Astrocyte of the spinal cord (primary cell): ENCODE measurements at regions not wholly inside any gene's neighbourhood (a gene's known extent, or its start where the extent isn't known, plus 50 kb on each side); places are given as distances from the start of the nearest gene placed in this dataset.

ENCODE experiments used
- DNase-seq: peaks from one replicate; pipeline ENCODE4 v3.0.0; 2011; ENCODE audit warnings: low read depth, low spot score
- H3K4me3 ChIP-seq: 2 replicates; pipeline ENCODE4 v1.5.1; 2011; ENCODE audit warnings: low read depth, mild to moderate bottlenecking, low read length, moderate library complexity
- CTCF ChIP-seq: IDR thresholded peaks from 2 replicates; pipeline ENCODE4 v1.5.1; 2012; ENCODE audit warnings: low read depth, mild to moderate bottlenecking, low read length, inconsistent platforms
- in situ Hi-C: cut with HindIII; loops from 2 replicates; pipeline ENCODE4 v1.10.0; 2017; ENCODE audit warnings: low sequenced_read_pairs

- no peak for DNase-seq
- TF ChIP-seq CTCF = no peak
- in situ Hi-C loops = no loop called here
- no peak overlapping the region for H3K4me3 ChIP-seq
Measured at GRCh38 chr5:175222621-175223020, 221.4 kb downstream of the DRD1 start.

DNA sequence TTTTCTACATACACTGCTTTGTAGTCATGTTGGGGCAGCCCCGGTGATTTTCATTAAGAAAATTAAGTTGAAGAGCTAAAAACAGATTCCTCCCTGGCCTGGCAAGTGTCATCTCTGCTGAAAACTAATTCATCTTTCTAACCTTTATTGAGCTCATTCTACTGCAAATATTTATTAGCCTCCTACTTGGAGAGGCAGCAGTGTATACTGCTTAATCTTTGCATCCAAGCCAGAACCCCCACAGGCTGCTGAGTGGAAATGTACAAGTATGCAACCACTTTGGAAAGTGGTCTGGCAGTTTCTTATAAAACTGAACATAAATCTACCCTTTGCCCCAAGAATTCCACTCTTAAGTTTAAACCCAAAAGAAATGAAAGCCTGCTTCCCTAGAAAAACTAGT, 223.4 kb downstream of the DRD1 start:
- no peak overlapping the region for H3K4me3 ChIP-seq
- no peak for TF ChIP-seq CTCF
- no peak for DNase-seq
- in situ Hi-C loops = no loop called here

DNA sequence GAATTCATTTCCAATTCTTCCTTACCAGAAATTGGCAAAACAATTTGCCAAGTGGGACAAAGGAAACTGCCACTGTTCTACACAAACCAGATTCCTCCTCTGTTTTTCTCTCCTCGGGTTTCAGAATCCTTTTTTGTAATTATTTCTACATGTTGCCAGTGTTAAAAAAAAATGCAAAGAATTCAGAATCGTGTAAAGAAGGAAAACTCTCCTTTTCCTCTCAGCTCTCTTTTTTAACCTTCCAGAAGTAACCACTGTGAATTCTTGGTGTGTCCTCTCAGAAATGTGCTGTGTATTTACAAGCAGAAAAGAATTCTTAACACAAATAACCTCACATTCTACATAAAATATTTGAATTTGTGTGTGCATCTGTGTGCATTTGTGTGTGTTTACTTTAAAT, 224.6 kb downstream of the DRD1 start:
- no peak overlapping the region for H3K4me3 ChIP-seq
- DNase-seq = no peak
- in situ Hi-C loops = no loop called here
- no peak for TF ChIP-seq CTCF

DNA sequence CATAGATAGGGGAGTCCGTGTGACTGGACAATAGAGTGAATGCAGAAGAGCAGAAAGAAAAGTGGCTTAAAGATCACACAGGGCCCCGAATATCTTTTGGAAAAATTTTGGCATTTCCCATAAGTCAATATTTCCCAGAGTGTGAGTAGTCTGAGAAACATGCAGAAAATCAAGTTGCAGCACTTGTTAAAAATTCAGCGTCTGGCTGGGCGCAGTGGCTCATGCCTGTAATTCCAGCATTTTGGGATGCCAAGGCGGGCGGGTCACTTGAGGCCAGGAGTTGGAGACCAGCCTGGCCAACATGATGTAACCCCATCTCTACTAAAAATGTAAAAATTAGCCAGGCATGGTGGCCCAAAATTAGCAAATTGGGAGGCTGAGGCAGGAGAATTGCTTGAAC, 227.0 kb downstream of the DRD1 start:
- H3K4me3 ChIP-seq = no peak overlapping the region
- DNase-seq = no peak
- no peak for TF ChIP-seq CTCF
- in situ Hi-C loops = no loop called here

DNA sequence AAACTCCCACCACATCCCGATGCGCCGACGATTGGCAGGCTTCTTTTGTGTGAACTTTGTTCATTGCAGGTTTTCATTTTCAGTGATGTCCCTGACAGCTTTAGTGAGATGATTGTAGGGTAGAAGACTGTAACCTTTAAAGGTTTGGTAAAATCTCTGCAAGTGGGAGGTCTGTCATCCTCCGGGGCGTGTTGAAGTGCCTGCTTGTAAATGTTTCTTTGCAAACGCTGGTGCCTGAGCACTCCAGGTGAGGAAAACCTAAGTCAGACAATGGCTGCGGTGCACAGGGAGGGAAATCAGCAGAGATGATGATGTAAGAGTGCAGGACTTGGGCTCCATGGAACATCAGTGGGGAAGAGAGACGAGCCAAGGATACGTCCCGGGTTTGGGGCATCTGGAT, 228.1 kb downstream of the DRD1 start:
- in situ Hi-C loops = no loop called here
- no peak for TF ChIP-seq CTCF
- no peak for DNase-seq
- H3K4me3 ChIP-seq = no peak overlapping the region

GRCh38 chr5:175214152-175214551, 229.8 kb downstream of the DRD1 start:
- DNase-seq = peak; percentile 89
- H3K4me3 ChIP-seq = no peak overlapping the region
- TF ChIP-seq CTCF = no peak
- in situ Hi-C loops = no loop called here
